H9 (cell line): ENCODE measurements at regions not wholly inside any gene's neighbourhood (a gene's known extent, or its start where the extent isn't known, plus 50 kb on each side); places are given as distances from the start of the nearest gene placed in this dataset.

Experiments used
- DNase-seq: peaks from one replicate; pipeline ENCODE4 v3.0.0-alpha.2; 2017
- H2AFZ ChIP-seq: one replicate; pipeline ENCODE4 v1.6.1; 2013; ENCODE audit warnings: mild to moderate bottlenecking, low read length, control low read depth, moderate library complexity
- H2AK5ac ChIP-seq: 2 replicates; pipeline ENCODE4 v1.6.1; 2013; ENCODE audit warnings: low read length, control low read depth, mixed read lengths; ENCODE audit not compliant: insufficient read length
- H2BK120ac ChIP-seq: one replicate; pipeline ENCODE4 v1.6.1; 2013; ENCODE audit warnings: low read depth, mild to moderate bottlenecking, low read length, control low read depth, inconsistent platforms; ENCODE audit not compliant: poor library complexity, severe bottlenecking
- H2BK12ac ChIP-seq: 2 replicates; pipeline ENCODE4 v1.6.1; 2013; ENCODE audit warnings: low read length, control low read depth, mixed read lengths, low read depth; ENCODE audit not compliant: insufficient read length
- H2BK15ac ChIP-seq: 2 replicates; pipeline ENCODE4 v1.6.1; 2013; ENCODE audit warnings: low read depth, low read length, control low read depth
- H2BK20ac ChIP-seq: one replicate; pipeline ENCODE4 v1.6.1; 2013; ENCODE audit warnings: low read depth, mild to moderate bottlenecking, low read length, control low read depth, inconsistent platforms; ENCODE audit not compliant: poor library complexity, severe bottlenecking
- H2BK5ac ChIP-seq: 2 replicates; pipeline ENCODE4 v1.6.1; 2013; ENCODE audit warnings: low read length, control low read depth, mixed read lengths; ENCODE audit not compliant: insufficient read length
- H3K14ac ChIP-seq: 2 replicates; pipeline ENCODE4 v1.6.1; 2013; ENCODE audit warnings: low read length, control low read depth; ENCODE audit not compliant: insufficient read depth
- H3K18ac ChIP-seq: 2 replicates; pipeline ENCODE4 v1.6.1; 2013; ENCODE audit warnings: low read depth, mild to moderate bottlenecking, mixed read lengths, low read length, control low read depth; ENCODE audit not compliant: insufficient read length
- H3K23ac ChIP-seq: 2 replicates; pipeline ENCODE4 v1.6.1; 2013; ENCODE audit warnings: low read length, control low read depth, mixed read lengths, low read depth; ENCODE audit not compliant: insufficient read length
- H3K23me2 ChIP-seq: 2 replicates; pipeline ENCODE4 v1.6.1; 2013; ENCODE audit warnings: low read depth, mild to moderate bottlenecking, mixed read lengths, low read length, control low read depth; ENCODE audit not compliant: insufficient read length, poor library complexity, severe bottlenecking
- H3K27ac ChIP-seq: 2 replicates; pipeline ENCODE4 v1.5.1; 2013; ENCODE audit warnings: low read length, control low read depth, mixed read lengths, low read depth; ENCODE audit not compliant: insufficient read length
- H3K27me3 ChIP-seq: 2 replicates; pipeline ENCODE4 v1.6.1; 2013; ENCODE audit warnings: low read length, control low read depth, inconsistent platforms; ENCODE audit not compliant: insufficient read depth
- H3K4ac ChIP-seq: 2 replicates; pipeline ENCODE4 v1.6.1; 2013; ENCODE audit warnings: low read depth, mild to moderate bottlenecking, control low read depth, inconsistent platforms, low read length, moderate library complexity
- H3K4me1 ChIP-seq: 2 replicates; pipeline ENCODE4 v1.6.1; 2013; ENCODE audit warnings: low read length, control low read depth, inconsistent platforms; ENCODE audit not compliant: insufficient read depth
- H3K4me2 ChIP-seq: 2 replicates; pipeline ENCODE4 v1.6.1; 2013; ENCODE audit warnings: low read length, control low read depth, mixed read lengths; ENCODE audit not compliant: insufficient read length, insufficient read depth
- H3K56ac ChIP-seq: 2 replicates; pipeline ENCODE4 v1.6.1; 2013; ENCODE audit warnings: low read depth, mild to moderate bottlenecking, mixed read lengths, low read length, control low read depth; ENCODE audit not compliant: insufficient read length
- H3K79me1 ChIP-seq: 2 replicates; pipeline ENCODE4 v1.6.1; 2013; ENCODE audit warnings: low read depth, mild to moderate bottlenecking, moderate library complexity, low read length, control low read depth, inconsistent platforms; ENCODE audit not compliant: insufficient read depth, poor library complexity, severe bottlenecking
- H3K79me2 ChIP-seq: 2 replicates; pipeline ENCODE4 v1.6.1; 2013; ENCODE audit warnings: low read length, control low read depth, inconsistent platforms; ENCODE audit not compliant: insufficient read depth
- H3K9ac ChIP-seq: 2 replicates; pipeline ENCODE4 v1.6.1; 2013; ENCODE audit warnings: low read length, control low read depth, mixed read lengths; ENCODE audit not compliant: insufficient read length; ENCODE audit errors: extremely low read depth
- H3K9me3 ChIP-seq: one replicate; pipeline ENCODE4 v1.6.1; 2013; ENCODE audit warnings: low read depth, low read length, inconsistent platforms; ENCODE audit not compliant: control insufficient read depth
- H3T11ph ChIP-seq: one replicate; pipeline ENCODE4 v1.6.1; 2013; ENCODE audit warnings: mild to moderate bottlenecking, low read length, control low read depth, inconsistent platforms
- H4K20me1 ChIP-seq: one replicate; pipeline ENCODE4 v1.6.1; 2013; ENCODE audit not compliant: control insufficient read depth, insufficient read length, insufficient read depth
- H4K5ac ChIP-seq: 2 replicates; pipeline ENCODE4 v1.6.1; 2013; ENCODE audit warnings: low read depth, mild to moderate bottlenecking, mixed read lengths, low read length, control low read depth; ENCODE audit not compliant: insufficient read length
- H4K8ac ChIP-seq: replicated peaks from 2 replicates; pipeline ENCODE4 v1.6.1; 2013; ENCODE audit warnings: low read length, control low read depth, mixed read lengths, low read depth; ENCODE audit not compliant: insufficient read length
- H4K91ac ChIP-seq: 2 replicates; pipeline ENCODE4 v1.6.1; 2013; ENCODE audit warnings: low read depth, mild to moderate bottlenecking, moderate library complexity, mixed read lengths, low read length, control low read depth; ENCODE audit not compliant: insufficient read length
- H3K27ac Mint-ChIP-seq, 3 experiments: 2 replicates in 2 of 3; 3 replicates in 1 of 3; pipeline ENCODE4 v1.8.0; 2020 to 2021; ENCODE audit warnings: mixed read lengths in 3 of 3, mild to moderate bottlenecking in 1 of 3, moderate library complexity in 1 of 3
- H3K27me3 Mint-ChIP-seq: 2 replicates; pipeline ENCODE4 v1.8.0; 2021; ENCODE audit warnings: low read depth, mild to moderate bottlenecking, moderate library complexity, mixed read lengths
- H3K36me3 Mint-ChIP-seq, 3 experiments: 2 replicates in 2 of 3; 3 replicates in 1 of 3; pipeline ENCODE4 v1.8.0; 2020 to 2021; ENCODE audit warnings: low read depth in 3 of 3, mixed read lengths in 3 of 3; ENCODE audit not compliant: insufficient read depth in 1 of 3
- H3K4me1 Mint-ChIP-seq, 2 experiments: 2 replicates each; pipeline ENCODE4 v1.8.0; 2020; ENCODE audit warnings: mixed read lengths in 2 of 2
- H3K4me3 Mint-ChIP-seq, 2 experiments: 2 replicates in 1 of 2; 3 replicates in 1 of 2; pipeline ENCODE4 v1.8.0; 2020 to 2021; ENCODE audit warnings: mild to moderate bottlenecking in 2 of 2, mixed read lengths in 2 of 2, moderate library complexity in 1 of 2
- H3K9me3 Mint-ChIP-seq, 2 experiments: 2 replicates in 1 of 2; 3 replicates in 1 of 2; pipeline ENCODE4 v1.8.0; 2020; ENCODE audit warnings: mild to moderate bottlenecking in 2 of 2, mixed read lengths in 2 of 2, moderate library complexity in 1 of 2
- CTCF ChIP-seq: fragments of 200-600 bp; sonication (generic); conservative IDR thresholded peaks from 3 replicates; pipeline ENCODE4 v1.8.0; 2021; ENCODE audit warnings: antibody characterized with exemption, mild to moderate bottlenecking
- WGBS: extraction: QIAGEN DNeasy Blood & Tissue Kit; methylation state at CpG from one replicate; pipeline ENCODE4 v1.1.7; 2013; ENCODE audit warnings: missing lambda C conversion rate, low lambda C conversion rate, mixed read lengths; ENCODE audit not compliant: insufficient read length; ENCODE audit errors: extremely low coverage; 5-methylcytosine and 5-hydroxymethylcytosine counted together

GRCh38 chr14:31941487-31941886 lies 135.6 kb upstream of the ARHGAP5 start:
- no peak overlapping the region for H2BK15ac ChIP-seq
- H3K4me1 ChIP-seq, result peaks cover 5% of the 10 kb centered on the region; the same call in 1 of the 2 replicates
- H4K20me1 ChIP-seq, result no peaks in the 10 kb centered on the region
- no peaks in the 10 kb centered on the region for H3K79me1 ChIP-seq
- no peak overlapping the region for H2BK120ac ChIP-seq
- Mint-ChIP-seq H3K27ac (no peak overlapping the region), H3K9me3 (no peaks in the 10 kb centered on the region), H3K27me3 (peaks cover 4% of the 10 kb centered on the region), H3K36me3 (no peaks in the 10 kb centered on the region), H3K4me1 (peaks cover 8 to 14% of the 10 kb centered on the region in 2 experiments), H3K4me3 (no peak overlapping the region)
- no peak for TF ChIP-seq CTCF
- H4K5ac ChIP-seq, result no peak overlapping the region
- H3K27me3 ChIP-seq, result no peaks in the 10 kb centered on the region
- no peak overlapping the region for H3K56ac ChIP-seq
- H2AFZ ChIP-seq, result no peak overlapping the region
- H3T11ph ChIP-seq, result no peak overlapping the region
- H3K4me2 ChIP-seq, result no peak overlapping the region
- H2BK20ac ChIP-seq, result no peak overlapping the region
- no peak overlapping the region for H2BK5ac ChIP-seq
- no peak overlapping the region for H3K4ac ChIP-seq
- no peak overlapping the region for H3K23ac ChIP-seq
- H4K8ac ChIP-seq, result no peak overlapping the region
- no peak overlapping the region for H3K18ac ChIP-seq
- no peak overlapping the region for H2AK5ac ChIP-seq
- H2BK12ac ChIP-seq, result no peak overlapping the region
- H4K91ac ChIP-seq, result no peak overlapping the region
- H3K27ac ChIP-seq, result no peak overlapping the region
- no peaks in the 10 kb centered on the region for H3K79me2 ChIP-seq
- no peak overlapping the region for H3K9ac ChIP-seq
- no CpG with 5 or more reads among the region's 1 CpG for WGBS
- DNase-seq, result no peak
- no peaks in the 10 kb centered on the region for H3K9me3 ChIP-seq
- H3K14ac ChIP-seq, result no peak overlapping the region
- no peaks in the 10 kb centered on the region for H3K23me2 ChIP-seq
